WTC11 (cell line): ENCODE measurements at regions not wholly inside any gene's neighbourhood (a gene's known extent, or its start where the extent isn't known, plus 50 kb on each side); places are given as distances from the start of the nearest gene placed in this dataset.

Source experiments
- ATAC-seq: fragments of 200-7000 bp; cut with Tn5 transposase; 2 replicates; pipeline ENCODE4 v1.10.0; 2021; ENCODE audit warnings: mild to moderate bottlenecking, moderate library complexity
- CTCF ChIA-PET: fragments of 300-600 bp; sonication (Branson Sonifier 250); formaldehyde crosslinking; loops from one replicate; lab custom pipeline; 2021; ENCODE audit warnings: antibody characterized with exemption; lab: Charles Lee
- POLR2A ChIA-PET: fragments of 350-600 bp; sonication (Branson Sonifier 250); formaldehyde crosslinking; loops from one replicate; lab custom pipeline; 2021; ENCODE audit warnings: antibody characterized with exemption; lab: Charles Lee
- DNase-seq: peaks from one replicate; pipeline ENCODE4 v3.0.0; 2021; ENCODE audit warnings: low spot score
- H3K27ac Mint-ChIP-seq: 2 replicates; pipeline ENCODE4 v1.8.0; 2021; ENCODE audit warnings: mixed read lengths
- H3K27me3 Mint-ChIP-seq: 2 replicates; pipeline ENCODE4 v1.8.0; 2021; ENCODE audit warnings: low read depth, mild to moderate bottlenecking, moderate library complexity, mixed read lengths
- H3K36me3 Mint-ChIP-seq: 2 replicates; pipeline ENCODE4 v1.8.0; 2021; ENCODE audit warnings: mixed read lengths
- H3K4me1 Mint-ChIP-seq: 2 replicates; pipeline ENCODE4 v1.8.0; 2022; ENCODE audit warnings: mixed read lengths
- H3K4me3 Mint-ChIP-seq: 2 replicates; pipeline ENCODE4 v1.8.0; 2021; ENCODE audit warnings: mild to moderate bottlenecking, moderate library complexity, mixed read lengths
- H3K9me3 Mint-ChIP-seq: 2 replicates; pipeline ENCODE4 v1.8.0; 2021; ENCODE audit warnings: mixed read lengths
- CBFB ChIP-seq: sonication (generic); formaldehyde crosslinking; IDR thresholded peaks from 2 replicates; pipeline ENCODE4 v1.8.1; 2022; ENCODE audit warnings: mild to moderate bottlenecking, low read depth, missing genetic modification reagents
- ETV6 ChIP-seq: sonication (generic); formaldehyde crosslinking; IDR thresholded peaks from 2 replicates; pipeline ENCODE4 v1.8.1; 2022; ENCODE audit warnings: mild to moderate bottlenecking, missing genetic modification reagents
- GRHL2 ChIP-seq: fragments of 250-450 bp; sonication (Bioruptor Pico); IDR thresholded peaks from 2 replicates; pipeline ENCODE4 v1.8.0; 2022; ENCODE audit warnings: mild to moderate bottlenecking, moderate library complexity; ENCODE audit not compliant: insufficient replicate concordance, severe bottlenecking
- JAZF1 ChIP-seq: fragments of 250-450 bp; sonication (Bioruptor Pico); IDR thresholded peaks from 2 replicates; pipeline ENCODE4 v1.9.0; 2021; ENCODE audit warnings: moderate library complexity, mild to moderate bottlenecking, inconsistent platforms
- MXD4 ChIP-seq: fragments of 250-450 bp; sonication (Bioruptor Pico); IDR thresholded peaks from 2 replicates; pipeline ENCODE4 v1.8.0; 2021; ENCODE audit warnings: mild to moderate bottlenecking, moderate library complexity, borderline replicate concordance
- NFYB ChIP-seq: sonication (generic); formaldehyde crosslinking; conservative IDR thresholded peaks from 2 replicates; pipeline ENCODE4 v1.8.0; 2022; ENCODE audit warnings: low read depth, missing genetic modification reagents
- ZNF138 ChIP-seq: sonication (generic); formaldehyde crosslinking; conservative IDR thresholded peaks from 2 replicates; pipeline ENCODE4 v1.8.1; 2022; ENCODE audit warnings: mild to moderate bottlenecking, moderate library complexity, missing genetic modification reagents
- ZNF317 ChIP-seq: sonication (generic); formaldehyde crosslinking; IDR thresholded peaks from 2 replicates; pipeline ENCODE4 v1.8.1; 2023; ENCODE audit warnings: low read depth, mild to moderate bottlenecking, moderate library complexity, missing genetic modification reagents, borderline replicate concordance
- ZNF671 ChIP-seq: fragments of 250-450 bp; sonication (Bioruptor Pico); IDR thresholded peaks from 2 replicates; pipeline ENCODE4 v1.8.0; 2021; ENCODE audit warnings: mild to moderate bottlenecking
- TF ChIP-seq, protein P1 (sequence below): sonication (generic); formaldehyde crosslinking; IDR thresholded peaks from 2 replicates; pipeline ENCODE4 v1.8.0; 2023; ENCODE audit warnings: mild to moderate bottlenecking, missing genetic modification reagents
- TF ChIP-seq, protein P2 (sequence below): sonication (generic); formaldehyde crosslinking; IDR thresholded peaks from 2 replicates; pipeline ENCODE4 v1.8.0; 2022; ENCODE audit warnings: mild to moderate bottlenecking, missing genetic modification reagents
- TF ChIP-seq, protein P3 (sequence below): sonication (generic); formaldehyde crosslinking; conservative IDR thresholded peaks from 2 replicates; pipeline ENCODE4 v1.8.1; 2022; ENCODE audit warnings: mild to moderate bottlenecking, missing genetic modification reagents
- TF ChIP-seq, protein P4 (sequence below): sonication (generic); formaldehyde crosslinking; IDR thresholded peaks from 2 replicates; pipeline ENCODE4 v1.8.1; 2023; ENCODE audit warnings: mild to moderate bottlenecking, moderate library complexity, missing genetic modification reagents
- TF ChIP-seq, protein P5 (sequence below): sonication (generic); formaldehyde crosslinking; IDR thresholded peaks from 2 replicates; pipeline ENCODE4 v1.8.0; 2022; ENCODE audit warnings: missing genetic modification reagents
- TF ChIP-seq, protein P6 (sequence below): fragments of 250-450 bp; sonication (Bioruptor Pico); IDR thresholded peaks from 2 replicates; pipeline ENCODE4 v1.9.0; 2021; ENCODE audit warnings: mild to moderate bottlenecking, borderline replicate concordance
- TF ChIP-seq, protein P7 (sequence below): sonication (generic); formaldehyde crosslinking; IDR thresholded peaks from 2 replicates; pipeline ENCODE4 v1.8.0; 2022; ENCODE audit warnings: mild to moderate bottlenecking, missing genetic modification reagents

DNA sequence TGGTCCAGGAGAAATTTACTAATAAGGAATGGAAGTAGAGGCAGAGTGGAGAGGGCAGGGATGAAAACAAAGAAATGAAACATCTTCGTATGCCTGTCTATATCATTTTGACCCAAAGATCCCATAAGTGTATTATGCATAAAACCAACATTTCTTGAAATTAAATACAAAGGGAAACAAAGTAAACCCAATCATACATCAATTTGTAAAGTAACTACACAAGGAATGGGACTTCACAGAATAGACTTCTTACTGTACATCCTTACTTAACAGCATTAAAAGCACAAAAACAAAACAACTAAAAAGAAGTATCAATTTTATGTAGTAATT lies 253.6 kb upstream of the CCDC179 start:
- ATAC-seq (no peak), DNase-seq (no peak)
- CTCF ChIA-PET: interaction anchor here (0.6 to 2.3 kb wide), 16 partner anchors 15 to 468 kb away, joined by 3 to 20 read pairs (median 3); no protein-coding TSS in a partner anchor
- H3K4me1 Mint-ChIP-seq: peaks cover 26% of the 10 kb centered on the region
- peaks cover 25% of the 10 kb centered on the region for H3K36me3 Mint-ChIP-seq
- H3K4me3 Mint-ChIP-seq: no peak overlapping the region
- no peak for TF ChIP-seq JAZF1 (CRISPR knock-in tag)
- no peak for TF ChIP-seq NFYB (CRISPR knock-in tag)
- TF ChIP-seq GRHL2 (CRISPR knock-in tag): no peak
- no peak for TF ChIP-seq MXD4 (CRISPR knock-in tag)
- no peak for TF ChIP-seq ZNF317 (CRISPR knock-in tag)
- TF ChIP-seq, protein P1, sequence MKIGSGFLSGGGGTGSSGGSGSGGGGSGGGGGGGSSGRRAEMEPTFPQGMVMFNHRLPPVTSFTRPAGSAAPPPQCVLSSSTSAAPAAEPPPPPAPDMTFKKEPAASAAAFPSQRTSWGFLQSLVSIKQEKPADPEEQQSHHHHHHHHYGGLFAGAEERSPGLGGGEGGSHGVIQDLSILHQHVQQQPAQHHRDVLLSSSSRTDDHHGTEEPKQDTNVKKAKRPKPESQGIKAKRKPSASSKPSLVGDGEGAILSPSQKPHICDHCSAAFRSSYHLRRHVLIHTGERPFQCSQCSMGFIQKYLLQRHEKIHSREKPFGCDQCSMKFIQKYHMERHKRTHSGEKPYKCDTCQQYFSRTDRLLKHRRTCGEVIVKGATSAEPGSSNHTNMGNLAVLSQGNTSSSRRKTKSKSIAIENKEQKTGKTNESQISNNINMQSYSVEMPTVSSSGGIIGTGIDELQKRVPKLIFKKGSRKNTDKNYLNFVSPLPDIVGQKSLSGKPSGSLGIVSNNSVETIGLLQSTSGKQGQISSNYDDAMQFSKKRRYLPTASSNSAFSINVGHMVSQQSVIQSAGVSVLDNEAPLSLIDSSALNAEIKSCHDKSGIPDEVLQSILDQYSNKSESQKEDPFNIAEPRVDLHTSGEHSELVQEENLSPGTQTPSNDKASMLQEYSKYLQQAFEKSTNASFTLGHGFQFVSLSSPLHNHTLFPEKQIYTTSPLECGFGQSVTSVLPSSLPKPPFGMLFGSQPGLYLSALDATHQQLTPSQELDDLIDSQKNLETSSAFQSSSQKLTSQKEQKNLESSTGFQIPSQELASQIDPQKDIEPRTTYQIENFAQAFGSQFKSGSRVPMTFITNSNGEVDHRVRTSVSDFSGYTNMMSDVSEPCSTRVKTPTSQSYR (CRISPR knock-in tag): no peak
- TF ChIP-seq, protein P2, sequence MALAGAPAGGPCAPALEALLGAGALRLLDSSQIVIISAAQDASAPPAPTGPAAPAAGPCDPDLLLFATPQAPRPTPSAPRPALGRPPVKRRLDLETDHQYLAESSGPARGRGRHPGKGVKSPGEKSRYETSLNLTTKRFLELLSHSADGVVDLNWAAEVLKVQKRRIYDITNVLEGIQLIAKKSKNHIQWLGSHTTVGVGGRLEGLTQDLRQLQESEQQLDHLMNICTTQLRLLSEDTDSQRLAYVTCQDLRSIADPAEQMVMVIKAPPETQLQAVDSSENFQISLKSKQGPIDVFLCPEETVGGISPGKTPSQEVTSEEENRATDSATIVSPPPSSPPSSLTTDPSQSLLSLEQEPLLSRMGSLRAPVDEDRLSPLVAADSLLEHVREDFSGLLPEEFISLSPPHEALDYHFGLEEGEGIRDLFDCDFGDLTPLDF (CRISPR knock-in tag): no peak
- no peak for TF ChIP-seq CBFB
- no peak for TF ChIP-seq ETV6 (CRISPR knock-in tag)
- TF ChIP-seq ZNF671 (CRISPR knock-in tag): no peak
- TF ChIP-seq, protein P3, sequence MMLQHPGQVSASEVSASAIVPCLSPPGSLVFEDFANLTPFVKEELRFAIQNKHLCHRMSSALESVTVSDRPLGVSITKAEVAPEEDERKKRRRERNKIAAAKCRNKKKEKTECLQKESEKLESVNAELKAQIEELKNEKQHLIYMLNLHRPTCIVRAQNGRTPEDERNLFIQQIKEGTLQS (CRISPR knock-in tag): no peak
- TF ChIP-seq ZNF138 (CRISPR knock-in tag): no peak
- TF ChIP-seq, protein P4, sequence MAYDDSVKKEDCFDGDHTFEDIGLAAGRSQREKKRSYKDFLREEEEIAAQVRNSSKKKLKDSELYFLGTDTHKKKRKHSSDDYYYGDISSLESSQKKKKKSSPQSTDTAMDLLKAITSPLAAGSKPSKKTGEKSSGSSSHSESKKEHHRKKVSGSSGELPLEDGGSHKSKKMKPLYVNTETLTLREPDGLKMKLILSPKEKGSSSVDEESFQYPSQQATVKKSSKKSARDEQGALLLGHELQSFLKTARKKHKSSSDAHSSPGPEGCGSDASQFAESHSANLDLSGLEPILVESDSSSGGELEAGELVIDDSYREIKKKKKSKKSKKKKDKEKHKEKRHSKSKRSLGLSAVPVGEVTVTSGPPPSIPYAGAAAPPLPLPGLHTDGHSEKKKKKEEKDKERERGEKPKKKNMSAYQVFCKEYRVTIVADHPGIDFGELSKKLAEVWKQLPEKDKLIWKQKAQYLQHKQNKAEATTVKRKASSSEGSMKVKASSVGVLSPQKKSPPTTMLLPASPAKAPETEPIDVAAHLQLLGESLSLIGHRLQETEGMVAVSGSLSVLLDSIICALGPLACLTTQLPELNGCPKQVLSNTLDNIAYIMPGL (CRISPR knock-in tag): no peak
- TF ChIP-seq, protein P5, sequence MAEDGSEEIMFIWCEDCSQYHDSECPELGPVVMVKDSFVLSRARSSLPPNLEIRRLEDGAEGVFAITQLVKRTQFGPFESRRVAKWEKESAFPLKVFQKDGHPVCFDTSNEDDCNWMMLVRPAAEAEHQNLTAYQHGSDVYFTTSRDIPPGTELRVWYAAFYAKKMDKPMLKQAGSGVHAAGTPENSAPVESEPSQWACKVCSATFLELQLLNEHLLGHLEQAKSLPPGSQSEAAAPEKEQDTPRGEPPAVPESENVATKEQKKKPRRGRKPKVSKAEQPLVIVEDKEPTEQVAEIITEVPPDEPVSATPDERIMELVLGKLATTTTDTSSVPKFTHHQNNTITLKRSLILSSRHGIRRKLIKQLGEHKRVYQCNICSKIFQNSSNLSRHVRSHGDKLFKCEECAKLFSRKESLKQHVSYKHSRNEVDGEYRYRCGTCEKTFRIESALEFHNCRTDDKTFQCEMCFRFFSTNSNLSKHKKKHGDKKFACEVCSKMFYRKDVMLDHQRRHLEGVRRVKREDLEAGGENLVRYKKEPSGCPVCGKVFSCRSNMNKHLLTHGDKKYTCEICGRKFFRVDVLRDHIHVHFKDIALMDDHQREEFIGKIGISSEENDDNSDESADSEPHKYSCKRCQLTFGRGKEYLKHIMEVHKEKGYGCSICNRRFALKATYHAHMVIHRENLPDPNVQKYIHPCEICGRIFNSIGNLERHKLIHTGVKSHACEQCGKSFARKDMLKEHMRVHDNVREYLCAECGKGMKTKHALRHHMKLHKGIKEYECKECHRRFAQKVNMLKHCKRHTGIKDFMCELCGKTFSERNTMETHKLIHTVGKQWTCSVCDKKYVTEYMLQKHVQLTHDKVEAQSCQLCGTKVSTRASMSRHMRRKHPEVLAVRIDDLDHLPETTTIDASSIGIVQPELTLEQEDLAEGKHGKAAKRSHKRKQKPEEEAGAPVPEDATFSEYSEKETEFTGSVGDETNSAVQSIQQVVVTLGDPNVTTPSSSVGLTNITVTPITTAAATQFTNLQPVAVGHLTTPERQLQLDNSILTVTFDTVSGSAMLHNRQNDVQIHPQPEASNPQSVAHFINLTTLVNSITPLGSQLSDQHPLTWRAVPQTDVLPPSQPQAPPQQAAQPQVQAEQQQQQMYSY (CRISPR knock-in tag): no peak
- TF ChIP-seq, protein P6, sequence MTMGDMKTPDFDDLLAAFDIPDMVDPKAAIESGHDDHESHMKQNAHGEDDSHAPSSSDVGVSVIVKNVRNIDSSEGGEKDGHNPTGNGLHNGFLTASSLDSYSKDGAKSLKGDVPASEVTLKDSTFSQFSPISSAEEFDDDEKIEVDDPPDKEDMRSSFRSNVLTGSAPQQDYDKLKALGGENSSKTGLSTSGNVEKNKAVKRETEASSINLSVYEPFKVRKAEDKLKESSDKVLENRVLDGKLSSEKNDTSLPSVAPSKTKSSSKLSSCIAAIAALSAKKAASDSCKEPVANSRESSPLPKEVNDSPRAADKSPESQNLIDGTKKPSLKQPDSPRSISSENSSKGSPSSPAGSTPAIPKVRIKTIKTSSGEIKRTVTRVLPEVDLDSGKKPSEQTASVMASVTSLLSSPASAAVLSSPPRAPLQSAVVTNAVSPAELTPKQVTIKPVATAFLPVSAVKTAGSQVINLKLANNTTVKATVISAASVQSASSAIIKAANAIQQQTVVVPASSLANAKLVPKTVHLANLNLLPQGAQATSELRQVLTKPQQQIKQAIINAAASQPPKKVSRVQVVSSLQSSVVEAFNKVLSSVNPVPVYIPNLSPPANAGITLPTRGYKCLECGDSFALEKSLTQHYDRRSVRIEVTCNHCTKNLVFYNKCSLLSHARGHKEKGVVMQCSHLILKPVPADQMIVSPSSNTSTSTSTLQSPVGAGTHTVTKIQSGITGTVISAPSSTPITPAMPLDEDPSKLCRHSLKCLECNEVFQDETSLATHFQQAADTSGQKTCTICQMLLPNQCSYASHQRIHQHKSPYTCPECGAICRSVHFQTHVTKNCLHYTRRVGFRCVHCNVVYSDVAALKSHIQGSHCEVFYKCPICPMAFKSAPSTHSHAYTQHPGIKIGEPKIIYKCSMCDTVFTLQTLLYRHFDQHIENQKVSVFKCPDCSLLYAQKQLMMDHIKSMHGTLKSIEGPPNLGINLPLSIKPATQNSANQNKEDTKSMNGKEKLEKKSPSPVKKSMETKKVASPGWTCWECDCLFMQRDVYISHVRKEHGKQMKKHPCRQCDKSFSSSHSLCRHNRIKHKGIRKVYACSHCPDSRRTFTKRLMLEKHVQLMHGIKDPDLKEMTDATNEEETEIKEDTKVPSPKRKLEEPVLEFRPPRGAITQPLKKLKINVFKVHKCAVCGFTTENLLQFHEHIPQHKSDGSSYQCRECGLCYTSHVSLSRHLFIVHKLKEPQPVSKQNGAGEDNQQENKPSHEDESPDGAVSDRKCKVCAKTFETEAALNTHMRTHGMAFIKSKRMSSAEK (CRISPR knock-in tag): no peak
- TF ChIP-seq, protein P7, sequence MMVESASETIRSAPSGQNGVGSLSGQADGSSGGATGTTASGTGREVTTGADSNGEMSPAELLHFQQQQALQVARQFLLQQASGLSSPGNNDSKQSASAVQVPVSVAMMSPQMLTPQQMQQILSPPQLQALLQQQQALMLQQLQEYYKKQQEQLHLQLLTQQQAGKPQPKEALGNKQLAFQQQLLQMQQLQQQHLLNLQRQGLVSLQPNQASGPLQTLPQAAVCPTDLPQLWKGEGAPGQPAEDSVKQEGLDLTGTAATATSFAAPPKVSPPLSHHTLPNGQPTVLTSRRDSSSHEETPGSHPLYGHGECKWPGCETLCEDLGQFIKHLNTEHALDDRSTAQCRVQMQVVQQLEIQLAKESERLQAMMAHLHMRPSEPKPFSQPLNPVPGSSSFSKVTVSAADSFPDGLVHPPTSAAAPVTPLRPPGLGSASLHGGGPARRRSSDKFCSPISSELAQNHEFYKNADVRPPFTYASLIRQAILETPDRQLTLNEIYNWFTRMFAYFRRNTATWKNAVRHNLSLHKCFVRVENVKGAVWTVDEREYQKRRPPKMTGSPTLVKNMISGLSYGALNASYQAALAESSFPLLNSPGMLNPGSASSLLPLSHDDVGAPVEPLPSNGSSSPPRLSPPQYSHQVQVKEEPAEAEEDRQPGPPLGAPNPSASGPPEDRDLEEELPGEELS (CRISPR knock-in tag): no peak
- TF ChIP-seq, all 79 proteins: peak for 0
- H3K27me3 Mint-ChIP-seq: no peaks in the 10 kb centered on the region; the same call in 1 of the 2 replicates
- POLR2A ChIA-PET: no interaction called here
- H3K9me3 Mint-ChIP-seq: peaks cover 20% of the 10 kb centered on the region
- H3K27ac Mint-ChIP-seq: no peak overlapping the region
